Motor neuron (in vitro differentiated cells): ENCODE measurements at regions not wholly inside any gene's neighbourhood (a gene's known extent, or its start where the extent isn't known, plus 50 kb on each side); places are given as distances from the start of the nearest gene placed in this dataset.

Source experiments
- ATAC-seq, 8 experiments: fragments of 200-7000 bp; cut with Tn5 transposase; replicated peaks in 6 of 8; 2 replicates each; pipeline ENCODE4 v1.8.0; 2021; ENCODE audit warnings: mild to moderate bottlenecking in 8 of 8, moderate library complexity in 8 of 8
- H3K27ac ChIP-seq, 2 donors: fragments of 250-450 bp; sonication (Bioruptor Pico); 2 replicates each; pipeline ENCODE4 v1.9.0; 2021; ENCODE audit warnings: antibody characterized with exemption in 2 of 2, mild to moderate bottlenecking in 2 of 2, moderate library complexity in 1 of 2
- H3K4me1 ChIP-seq, 2 donors: fragments of 250-450 bp; sonication (Bioruptor Pico); replicated peaks in 1 of 2; 2 replicates each; pipeline ENCODE4 v1.6.1; 2021; ENCODE audit warnings: antibody characterized with exemption in 2 of 2, mild to moderate bottlenecking in 2 of 2, moderate library complexity in 1 of 2
- H3K4me3 ChIP-seq, 5 donors: fragments of 250-450 bp; sonication (Bioruptor Pico); 2 replicates each; pipeline ENCODE4 v1.9.0; 2021; ENCODE audit warnings: antibody characterized with exemption in 5 of 5, mild to moderate bottlenecking in 5 of 5, moderate library complexity in 4 of 5
- WGBS, 10 experiments: fragments of 450-650 bp; shearing (Covaris generic); methylation state at CpG; one replicate each; pipeline ENCODE4 v1.0.0; 2022; 5-methylcytosine and 5-hydroxymethylcytosine counted together
- in situ Hi-C, 9 experiments: fragments of 400-800 bp; cut with MboI; loops; one replicate each; pipeline ENCODE4 v1.15.0; 2021; ENCODE audit warnings: low sequenced_read_pairs in 9 of 9, low pct_unique_long_range_greater_than_20kb in 2 of 9; ENCODE audit not compliant: unreplicated experiment in 9 of 9

- Histone ChIP-seq H3K27ac (no peak overlapping the region), H3K4me3 (no peak overlapping the region), H3K4me1 (peaks cover 0 to 16% of the 10 kb centered on the region in 2 donors)
- ATAC-seq: no peak
- in situ Hi-C loops: no loop called here
- 19 to 100% (median 93%) methylated on average over 1 to 5 of the region's 5 CpGs; no CpG with 5 or more reads in 4 of the 10 experiments for WGBS, 10 experiments
These were observed 448.9 kb upstream of the ADGRL2 start for GRCh38 chr1:81351864-81352263.

- H3K4me3 ChIP-seq: no peak overlapping the region
- H3K27ac ChIP-seq: no peak overlapping the region
- WGBS, 10 experiments: 0 to 100% (median 60%) methylated on average over 1 to 3 of the region's 3 CpGs; no CpG with 5 or more reads in 1 of the 10 experiments
- in situ Hi-C loops: no loop called here
- no peak for ATAC-seq
- H3K4me1 ChIP-seq: peaks cover 0 to 16% of the 10 kb centered on the region in 2 donors
These were observed 451.4 kb upstream of the ADGRL2 start for GRCh38 chr1:81349194-81349965.

DNA sequence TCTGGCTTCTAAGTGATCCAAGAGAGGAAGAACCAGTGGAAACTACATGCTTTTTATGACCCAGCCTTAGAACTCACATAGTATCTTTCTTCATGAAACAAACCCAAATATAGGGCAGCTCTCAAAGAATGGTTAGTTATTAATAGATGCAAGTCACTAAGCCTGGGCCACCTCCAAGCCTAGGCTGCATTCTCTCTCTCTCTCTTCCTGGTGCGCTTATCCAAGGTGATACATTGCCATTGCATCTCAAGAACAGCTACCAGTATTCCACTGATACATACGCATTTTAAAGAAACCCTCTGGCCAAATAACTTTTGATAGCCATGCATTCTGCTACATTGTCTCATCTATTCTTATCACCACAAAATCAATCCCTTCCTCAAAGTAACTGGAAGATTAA lies 455.6 kb upstream of the ADGRL2 start:
- in situ Hi-C loops: no loop called here
- no peak for ATAC-seq
- 24 to 100% (median 100%) methylated on average over 1 to 2 of the region's 2 CpGs; no CpG with 5 or more reads in 1 of the 10 experiments for WGBS, 10 experiments
- Histone ChIP-seq H3K27ac (no peak overlapping the region), H3K4me3 (no peak overlapping the region), H3K4me1 (peaks cover 0 to 20% of the 10 kb centered on the region in 2 donors)

DNA sequence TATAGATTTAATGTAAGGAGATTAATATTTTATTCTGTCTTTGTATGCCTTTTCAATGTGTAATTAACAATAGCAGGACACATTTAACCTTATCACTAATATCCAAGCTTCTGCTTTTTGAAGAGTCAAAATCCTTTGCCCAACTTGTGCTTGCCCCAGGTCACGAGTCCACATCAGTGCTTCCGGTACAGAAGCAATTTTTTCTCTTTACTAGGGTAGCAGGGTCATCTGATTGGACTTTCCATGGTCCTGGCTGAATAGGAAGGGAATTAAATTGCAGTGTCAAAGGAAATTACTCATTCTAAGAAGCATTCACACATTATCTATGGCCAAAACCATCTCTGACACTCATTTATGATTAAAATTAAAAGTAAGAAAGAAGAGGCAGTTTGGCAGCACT lies 460.5 kb upstream of the ADGRL2 start:
- Histone ChIP-seq H3K27ac (no peak overlapping the region), H3K4me1 (peaks cover 0 to 4% of the 10 kb centered on the region in 2 donors), H3K4me3 (no peak overlapping the region)
- 8 to 94% (median 66%) methylated on average over 1 to 2 of the region's 2 CpGs; no CpG with 5 or more reads in 2 of the 10 experiments for WGBS, 10 experiments
- no peak for ATAC-seq
- in situ Hi-C loops: no loop called here

DNA sequence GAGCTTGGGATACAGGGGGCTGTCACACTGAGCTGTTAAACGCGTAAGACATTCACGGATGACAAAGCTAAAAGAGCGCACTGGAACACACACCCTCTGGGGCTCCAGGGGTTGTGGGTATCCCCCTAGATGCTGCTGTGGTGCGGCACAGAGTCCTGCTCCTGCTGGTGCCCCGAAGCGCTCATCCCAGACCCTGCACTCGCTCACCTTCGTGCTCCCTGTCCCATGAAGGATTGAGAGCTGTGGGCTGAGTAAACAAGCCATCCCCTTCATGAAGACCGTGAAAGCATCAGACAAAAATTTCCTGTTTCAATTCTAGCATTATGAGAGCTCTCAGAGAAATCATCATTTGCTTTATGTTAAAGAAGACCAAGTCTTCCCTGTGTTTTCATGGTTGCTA lies 463.5 kb upstream of the ADGRL2 start:
- ATAC-seq: no peak
- no peak overlapping the region for H3K27ac ChIP-seq
- H3K4me1 ChIP-seq: peaks cover 0 to 4% of the 10 kb centered on the region in 2 donors
- in situ Hi-C loops: no loop called here
- no peak overlapping the region for H3K4me3 ChIP-seq
- WGBS, 10 experiments: 47 to 98% (median 94%) methylated on average over 2 to 10 of the region's 10 CpGs; no CpG with 5 or more reads in 3 of the 10 experiments

GRCh38 chr1:81335876-81336275 lies 464.9 kb upstream of the ADGRL2 start:
- Histone ChIP-seq H3K4me1 (no peaks in the 10 kb centered on the region), H3K4me3 (no peak overlapping the region), H3K27ac (no peak overlapping the region)
- in situ Hi-C loops: no loop called here
- WGBS, 10 experiments: 43 to 93% (median 65%) methylated on average over 2 of the region's 2 CpGs; no CpG with 5 or more reads in 2 of the 10 experiments
- no peak for ATAC-seq

GRCh38 chr1:81330521-81330920 lies 470.2 kb upstream of the ADGRL2 start:
- in situ Hi-C loops: no loop called here
- Histone ChIP-seq H3K4me1 (peaks cover 19 to 41% of the 10 kb centered on the region in 2 donors), H3K4me3 (no peak overlapping the region), H3K27ac (no peak overlapping the region)
- 0 to 100% (median 95%) methylated on average over 1 to 2 of the region's 2 CpGs for whole genome bisulfite sequencing, 10 experiments
- ATAC-seq: peak in 1 of 8 experiments; percentile 50

GRCh38 chr1:81330111-81330510 lies 470.6 kb upstream of the ADGRL2 start:
- Histone ChIP-seq H3K27ac (no peak overlapping the region), H3K4me1 (peaks cover 23 to 45% of the 10 kb centered on the region in 2 donors), H3K4me3 (no peak overlapping the region)
- in situ Hi-C loops: no loop called here
- ATAC-seq: no peak

DNA sequence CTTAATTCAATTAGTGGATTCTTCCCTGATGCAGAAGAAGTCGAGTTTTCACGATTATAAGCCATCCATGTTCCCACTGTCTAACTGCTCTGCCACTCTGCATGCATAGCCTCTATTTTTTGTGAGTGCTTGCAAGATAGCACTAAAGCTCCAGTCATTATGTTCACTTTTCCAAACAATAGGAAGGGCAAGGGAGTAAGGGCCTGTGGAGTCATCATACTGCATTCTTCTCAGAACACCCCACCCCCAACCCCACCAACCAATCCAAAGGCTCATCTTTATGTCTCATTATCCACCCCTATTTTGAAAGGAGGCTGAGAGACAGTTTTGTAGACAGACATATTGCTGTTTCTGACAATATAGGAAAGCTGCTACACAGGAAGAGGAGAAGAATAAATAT lies 471.7 kb upstream of the ADGRL2 start:
- Histone ChIP-seq H3K4me1 (peaks cover 23 to 45% of the 10 kb centered on the region in 2 donors), H3K27ac (no peak overlapping the region), H3K4me3 (no peak overlapping the region)
- WGBS, 10 experiments: 43 to 92% (median 70%) methylated on average over 2 of the region's 2 CpGs; no CpG with 5 or more reads in 3 of the 10 experiments
- in situ Hi-C loops: no loop called here
- ATAC-seq: peak in 5 of 8 experiments; percentile 19 to 70 (median 56)

GRCh38 chr1:81327743-81328142 lies 473.0 kb upstream of the ADGRL2 start:
- no peak for ATAC-seq
- H3K4me1 ChIP-seq: peaks cover 23 to 45% of the 10 kb centered on the region in 2 donors
- no peak overlapping the region for H3K4me3 ChIP-seq
- H3K27ac ChIP-seq: no peak overlapping the region
- WGBS, 10 experiments: 13 to 80% (median 37%) methylated on average over 2 to 5 of the region's 5 CpGs
- in situ Hi-C loops: no loop called here

DNA sequence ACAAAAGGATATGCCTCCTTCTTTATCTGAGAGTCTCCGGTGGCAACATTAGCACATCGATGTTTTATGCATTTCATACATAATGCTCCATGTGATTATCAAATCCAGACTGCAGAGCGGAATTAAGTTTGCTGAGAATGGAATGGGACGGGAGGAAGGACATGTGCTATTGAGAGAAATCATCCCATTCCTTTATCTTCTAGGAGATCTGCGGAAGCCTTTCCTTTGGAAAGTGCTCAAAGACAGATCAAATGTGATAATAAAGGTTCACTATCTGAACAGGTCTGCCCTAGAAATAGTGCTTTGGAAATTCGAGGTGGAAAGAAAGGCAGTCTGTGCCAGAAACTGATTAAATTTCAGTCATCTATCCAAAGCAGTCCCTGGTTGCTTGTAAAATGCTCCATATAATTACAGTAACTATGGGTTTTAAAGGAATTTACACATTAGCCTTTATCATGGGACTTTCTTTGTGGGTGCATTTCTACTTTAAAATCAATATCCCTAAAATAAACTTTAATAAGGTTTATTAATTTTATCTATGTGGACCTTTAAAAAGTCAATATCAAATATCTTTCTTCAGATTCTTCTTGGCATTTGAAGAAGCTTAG lies 473.5 kb upstream of the ADGRL2 start:
- in situ Hi-C loops: no loop called here
- H3K4me1 ChIP-seq: peaks cover 23 to 45% of the 10 kb centered on the region in 2 donors
- no peak overlapping the region for H3K27ac ChIP-seq
- H3K4me3 ChIP-seq: no peak overlapping the region
- 24 to 100% (median 81%) methylated on average over 2 to 6 of the region's 6 CpGs; no CpG with 5 or more reads in 2 of the 10 experiments for WGBS, 10 experiments
- peak in 2 of 8 experiments; percentile 14 to 25 for ATAC-seq

- peak in 5 of 8 experiments; percentile 39 to 82 (median 81) for ATAC-seq
- Histone ChIP-seq H3K4me3 (no peak overlapping the region), H3K4me1 (peaks cover 23 to 45% of the 10 kb centered on the region in 2 donors), H3K27ac (no peak overlapping the region)
- 7 to 94% (median 50%) methylated on average over 2 to 3 of the region's 3 CpGs; no CpG with 5 or more reads in 1 of the 10 experiments for WGBS, 10 experiments
- in situ Hi-C loops: no loop called here
These were observed 474.5 kb upstream of the ADGRL2 start for GRCh38 chr1:81326212-81326611.

DNA sequence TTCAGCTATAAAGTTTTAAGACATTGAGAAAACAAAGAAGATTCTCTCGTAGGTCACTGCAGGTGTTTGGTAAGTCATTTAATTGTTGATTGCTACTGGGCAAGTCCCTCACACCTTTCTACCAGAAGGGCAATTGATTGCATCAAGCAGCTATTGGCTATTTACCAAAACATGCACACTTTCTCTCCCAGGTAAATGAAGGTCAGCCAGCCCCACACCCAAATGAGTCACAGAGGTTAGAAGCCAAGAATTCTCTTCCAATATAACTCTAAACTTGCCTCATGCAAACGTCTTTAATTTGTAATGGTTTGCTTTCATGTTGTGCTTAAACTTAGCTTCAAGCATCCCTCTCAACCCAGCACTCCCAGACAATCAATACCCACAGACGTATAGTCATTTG lies 475.3 kb upstream of the ADGRL2 start:
- ATAC-seq: no peak
- in situ Hi-C loops: no loop called here
- 20 to 83% (median 63%) methylated on average over 1 to 3 of the region's 3 CpGs for WGBS, 10 experiments
- Histone ChIP-seq H3K4me1 (peaks cover 23 to 45% of the 10 kb centered on the region in 2 donors), H3K27ac (no peak overlapping the region), H3K4me3 (no peak overlapping the region)
